ENCODE measurements at regions not wholly inside any gene's neighbourhood (a gene's known extent, or its start where the extent isn't known, plus 50 kb on each side); places are given as distances from the start of the nearest gene placed in this dataset.

DNA sequence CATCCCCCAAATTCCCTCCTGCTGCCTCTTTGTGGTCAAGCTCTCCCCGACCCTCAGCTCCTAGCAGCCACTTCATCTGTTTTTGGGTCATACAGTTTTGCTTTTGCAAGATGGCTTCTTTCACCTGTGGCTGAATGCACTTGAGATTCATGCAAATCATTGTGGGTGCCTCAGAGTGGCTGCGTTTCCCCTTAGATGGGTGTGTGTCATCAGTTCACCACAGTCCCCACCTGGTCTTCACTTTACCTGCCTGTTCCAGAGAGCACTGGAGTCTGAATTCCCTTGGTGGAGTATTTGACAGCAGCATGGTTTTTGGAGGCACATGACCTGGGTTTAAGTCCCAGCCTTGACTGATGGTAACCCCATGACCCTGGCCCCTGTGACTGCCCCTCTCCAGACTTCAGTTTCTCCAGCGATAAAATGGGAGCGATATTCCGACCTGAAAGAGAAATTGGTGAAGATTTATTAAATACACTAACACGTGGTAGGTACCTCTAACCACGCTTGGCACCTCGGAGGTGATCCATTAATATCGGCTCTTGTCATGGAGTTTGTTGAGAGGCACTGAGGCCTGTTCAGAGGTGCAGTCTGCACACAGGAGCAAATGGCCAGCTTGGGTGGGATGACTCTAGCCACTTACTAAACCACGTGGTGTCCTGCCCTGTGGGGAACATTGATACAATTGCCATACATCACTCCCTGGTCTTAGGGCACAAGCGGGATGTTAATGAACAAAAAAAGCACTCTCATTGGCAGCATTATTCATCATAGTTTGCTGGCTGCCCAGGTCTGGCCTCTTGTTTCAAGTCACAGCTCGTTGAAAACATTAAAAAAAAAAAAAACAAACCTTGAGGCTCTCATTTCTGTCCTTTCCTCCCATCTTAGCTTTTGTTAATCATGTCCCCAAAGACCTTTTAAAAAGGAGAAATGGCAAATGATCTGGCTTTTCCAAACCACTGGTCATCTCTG, 167.2 kb upstream of the KCNG1 start:
- TF ChIP-seq, protein P1, sequence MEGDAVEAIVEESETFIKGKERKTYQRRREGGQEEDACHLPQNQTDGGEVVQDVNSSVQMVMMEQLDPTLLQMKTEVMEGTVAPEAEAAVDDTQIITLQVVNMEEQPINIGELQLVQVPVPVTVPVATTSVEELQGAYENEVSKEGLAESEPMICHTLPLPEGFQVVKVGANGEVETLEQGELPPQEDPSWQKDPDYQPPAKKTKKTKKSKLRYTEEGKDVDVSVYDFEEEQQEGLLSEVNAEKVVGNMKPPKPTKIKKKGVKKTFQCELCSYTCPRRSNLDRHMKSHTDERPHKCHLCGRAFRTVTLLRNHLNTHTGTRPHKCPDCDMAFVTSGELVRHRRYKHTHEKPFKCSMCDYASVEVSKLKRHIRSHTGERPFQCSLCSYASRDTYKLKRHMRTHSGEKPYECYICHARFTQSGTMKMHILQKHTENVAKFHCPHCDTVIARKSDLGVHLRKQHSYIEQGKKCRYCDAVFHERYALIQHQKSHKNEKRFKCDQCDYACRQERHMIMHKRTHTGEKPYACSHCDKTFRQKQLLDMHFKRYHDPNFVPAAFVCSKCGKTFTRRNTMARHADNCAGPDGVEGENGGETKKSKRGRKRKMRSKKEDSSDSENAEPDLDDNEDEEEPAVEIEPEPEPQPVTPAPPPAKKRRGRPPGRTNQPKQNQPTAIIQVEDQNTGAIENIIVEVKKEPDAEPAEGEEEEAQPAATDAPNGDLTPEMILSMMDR (IDR thresholded peaks at IDR 0.05; ENCODE audit: low read depth, low read length): no peak
- no peak overlapping the region for H3K4me3 ChIP-seq (replicated peaks in 1 of 2; ENCODE audit: low read depth in 2 of 2, low read length in 2 of 2)
- DNase-seq (ENCODE audit: low read depth in 2 of 2): no peak

DNA sequence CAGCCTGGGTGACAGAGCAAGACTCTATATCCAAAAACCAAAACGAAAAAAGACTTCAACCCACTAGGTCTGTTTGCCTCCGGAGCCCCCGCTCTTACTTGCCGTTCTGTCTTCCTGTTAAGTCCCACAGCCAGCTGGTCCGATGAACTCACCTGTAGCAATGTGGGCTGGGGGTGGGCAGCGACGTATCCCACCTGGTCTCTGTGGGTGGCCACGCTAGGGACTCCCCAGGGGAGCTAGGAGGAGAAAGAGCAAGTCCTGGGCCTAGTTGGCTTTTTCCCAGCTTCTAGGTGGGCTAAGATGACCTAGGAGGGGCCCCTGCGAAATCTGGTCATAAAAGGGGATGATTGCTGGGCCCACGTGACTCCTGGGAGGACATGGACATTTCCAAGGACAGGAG, 166.0 kb upstream of the KCNG1 start:
- TF ChIP-seq, protein P1 (IDR thresholded peaks at IDR 0.05; ENCODE audit: low read depth, low read length): no peak
- H3K4me3 ChIP-seq (replicated peaks in 1 of 2; ENCODE audit: low read depth in 2 of 2, low read length in 2 of 2): no peak overlapping the region

DNA sequence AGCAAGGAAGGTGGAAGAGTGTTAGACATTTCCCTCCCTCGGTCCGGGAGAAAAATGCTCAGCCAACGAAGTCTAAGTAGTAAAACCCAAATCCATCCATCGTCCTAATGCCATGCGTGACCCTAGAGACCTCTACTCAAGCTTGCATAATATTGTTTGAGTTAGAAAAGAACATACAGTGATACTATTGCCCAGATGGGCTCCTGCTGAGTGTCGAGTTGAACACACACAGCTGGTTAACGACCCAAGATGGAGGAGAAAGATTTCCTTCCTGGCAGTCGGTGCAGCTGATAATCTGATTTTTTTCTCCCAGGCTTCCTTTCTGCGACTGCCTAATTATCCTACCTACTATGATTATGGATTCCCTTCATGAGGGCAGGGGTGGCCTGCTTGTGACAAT, 164.4 kb upstream of the KCNG1 start:
- DNase-seq (ENCODE audit: low read depth in 2 of 2): no peak
- TF ChIP-seq, protein P1 (IDR thresholded peaks at IDR 0.05; ENCODE audit: low read depth, low read length): no peak
- no peak overlapping the region for H3K4me3 ChIP-seq (replicated peaks in 1 of 2; ENCODE audit: low read depth in 2 of 2, low read length in 2 of 2)

More for the DNA sequence above, 166.0 kb upstream of the KCNG1 start:
- no peak for DNase-seq (ENCODE audit: low read depth in 2 of 2)

DNA sequence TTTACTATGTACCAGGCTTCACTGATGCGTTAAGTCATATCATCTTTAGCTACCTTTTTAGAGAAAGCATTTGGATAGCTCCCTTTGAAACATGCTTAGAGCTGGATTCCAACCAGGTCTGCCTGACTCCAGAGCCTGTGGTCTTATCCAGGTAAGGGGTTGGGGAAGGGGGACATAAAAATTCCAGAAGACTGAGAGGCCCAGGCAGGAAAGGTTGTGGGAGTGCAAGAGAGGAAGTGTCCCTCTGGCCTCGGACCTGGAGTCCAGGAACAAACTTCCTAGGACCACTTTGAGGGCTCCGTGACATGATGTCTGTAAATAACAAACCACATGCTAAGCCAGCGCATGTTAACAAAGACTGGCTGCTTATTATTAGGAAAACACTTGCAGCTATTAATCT, 163.0 kb upstream of the KCNG1 start:
- TF ChIP-seq, protein P1 (IDR thresholded peaks at IDR 0.05; ENCODE audit: low read depth, low read length): no peak
- no peak overlapping the region for H3K4me3 ChIP-seq (replicated peaks in 1 of 2; ENCODE audit: low read depth in 2 of 2, low read length in 2 of 2)
- no peak for DNase-seq (ENCODE audit: low read depth in 2 of 2)

DNA sequence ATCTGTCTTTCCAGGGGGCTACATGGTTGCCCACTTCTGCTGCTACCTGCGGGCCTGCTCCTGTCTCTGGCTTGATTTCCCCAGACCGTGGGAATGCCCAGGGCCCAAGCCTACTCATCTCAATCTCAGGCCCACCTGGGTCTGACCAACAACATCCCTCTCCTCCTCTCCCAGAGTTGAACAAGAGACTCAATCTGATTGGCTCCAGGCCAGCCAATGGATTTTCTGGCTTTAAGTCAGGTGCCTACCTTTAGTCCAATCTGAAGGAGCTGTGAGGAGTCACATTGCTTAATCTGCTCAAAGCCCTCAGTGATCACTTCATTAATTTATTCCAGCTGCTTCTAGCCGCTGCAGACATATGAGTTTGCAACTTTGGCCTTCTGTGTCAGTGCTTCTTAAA, 162.4 kb upstream of the KCNG1 start:
- DNase-seq (ENCODE audit: low read depth in 2 of 2): no peak
- TF ChIP-seq, protein P1 (IDR thresholded peaks at IDR 0.05; ENCODE audit: low read depth, low read length): no peak
- H3K4me3 ChIP-seq (replicated peaks in 1 of 2; ENCODE audit: low read depth in 2 of 2, low read length in 2 of 2): no peak overlapping the region

DNA sequence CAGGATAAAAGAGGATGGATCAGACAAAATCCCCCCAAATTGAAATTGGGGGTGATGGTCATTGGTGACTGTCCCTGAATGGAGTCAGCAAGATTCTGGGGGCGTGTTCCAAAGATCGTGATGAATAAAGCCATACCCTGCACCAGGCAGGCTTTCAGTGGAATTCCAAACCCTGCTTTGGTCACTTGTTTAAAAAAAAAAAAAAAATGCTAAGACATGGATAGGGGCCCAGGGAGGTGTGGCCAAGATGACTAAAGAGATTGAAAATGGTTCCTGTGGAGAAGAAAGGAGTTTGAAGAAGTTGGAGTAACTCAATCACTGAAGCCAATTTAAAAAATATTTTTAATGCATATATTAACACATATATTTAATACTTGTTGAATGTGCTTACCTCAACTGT, 161.4 kb upstream of the KCNG1 start:
- H3K4me3 ChIP-seq (replicated peaks in 1 of 2; ENCODE audit: low read depth in 2 of 2, low read length in 2 of 2): no peak overlapping the region
- TF ChIP-seq, protein P1 (IDR thresholded peaks at IDR 0.05; ENCODE audit: low read depth, low read length): no peak
- peak in 1 of 2 donors; percentile 28 for DNase-seq (ENCODE audit: low read depth in 2 of 2)

All from cardiac fibroblast (primary cell).